GM08714 (cell line): ENCODE measurements at regions not wholly inside any gene's neighbourhood (a gene's known extent, or its start where the extent isn't known, plus 50 kb on each side); places are given as distances from the start of the nearest gene placed in this dataset.

Source experiments
- H3K4me3 ChIP-seq: fragments of 200-500 bp; sonication (Bioruptor generic); 2 replicates; pipeline ENCODE4 v1.5.1; 2014; ENCODE audit warnings: mild to moderate bottlenecking, low read length, inconsistent platforms
- ZNF274 ChIP-seq: IDR thresholded peaks from 2 replicates; pipeline ENCODE4 v1.6.1; 2012; ENCODE audit warnings: mild to moderate bottlenecking, low read depth, low read length

GRCh38 chr6:144737998-144738397 is 452.9 kb downstream of the UTRN start:
- no peak overlapping the region for H3K4me3 ChIP-seq

GRCh38 chr6:144739873-144740272 is 454.7 kb downstream of the UTRN start:
- H3K4me3 ChIP-seq: no peak overlapping the region
- TF ChIP-seq ZNF274: no peak

More at GRCh38 chr6:144737998-144738397, 452.9 kb downstream of the UTRN start:
- TF ChIP-seq ZNF274: no peak

- no peak overlapping the region for H3K4me3 ChIP-seq
- no peak for TF ChIP-seq ZNF274
Measured at GRCh38 chr6:144741659-144742058, 456.5 kb downstream of the UTRN start.

- no peak overlapping the region for H3K4me3 ChIP-seq
- no peak for TF ChIP-seq ZNF274
Measured at GRCh38 chr6:144742779-144743178, 457.6 kb downstream of the UTRN start.

- no peak overlapping the region for H3K4me3 ChIP-seq
- TF ChIP-seq ZNF274: no peak
Measured at GRCh38 chr6:144744720-144745119, 459.6 kb downstream of the UTRN start.

- no peak for TF ChIP-seq ZNF274
- H3K4me3 ChIP-seq: no peak overlapping the region
Measured at GRCh38 chr6:144745439-144745838, 460.3 kb downstream of the UTRN start.

GRCh38 chr6:144746902-144747469 is 461.9 kb downstream of the UTRN start:
- H3K4me3 ChIP-seq: no peak overlapping the region
- TF ChIP-seq ZNF274: no peak

- H3K4me3 ChIP-seq: no peak overlapping the region
- TF ChIP-seq ZNF274: no peak
Measured at GRCh38 chr6:144749263-144749662, 464.1 kb downstream of the UTRN start.

- no peak for TF ChIP-seq ZNF274
- peak overlapping the region; percentile 32; the same call in 1 of the 2 replicates for H3K4me3 ChIP-seq
Measured at GRCh38 chr6:144753023-144753705, 468.0 kb downstream of the UTRN start.

GRCh38 chr6:144756469-144756868 is 471.3 kb downstream of the UTRN start:
- no peak overlapping the region for H3K4me3 ChIP-seq
- no peak for TF ChIP-seq ZNF274

GRCh38 chr6:144757299-144757698 is 472.2 kb downstream of the UTRN start:
- TF ChIP-seq ZNF274: no peak
- no peak overlapping the region for H3K4me3 ChIP-seq

- H3K4me3 ChIP-seq: no peak overlapping the region
- TF ChIP-seq ZNF274: no peak
Measured at GRCh38 chr6:144757730-144758129, 472.6 kb downstream of the UTRN start.

GRCh38 chr6:144758602-144759001 is 473.5 kb downstream of the UTRN start:
- no peak for TF ChIP-seq ZNF274
- H3K4me3 ChIP-seq: no peak overlapping the region

GRCh38 chr6:144762469-144762868 is 477.3 kb downstream of the UTRN start:
- TF ChIP-seq ZNF274: no peak
- no peak overlapping the region for H3K4me3 ChIP-seq

- H3K4me3 ChIP-seq: no peak overlapping the region
- TF ChIP-seq ZNF274: no peak
Measured at GRCh38 chr6:144767051-144767450, 481.9 kb downstream of the UTRN start.

- no peak for TF ChIP-seq ZNF274
- H3K4me3 ChIP-seq: no peak overlapping the region
Measured at GRCh38 chr6:144768551-144769075, 483.5 kb downstream of the UTRN start.

GRCh38 chr6:144769142-144769541 is 484.0 kb downstream of the UTRN start:
- no peak for TF ChIP-seq ZNF274
- H3K4me3 ChIP-seq: no peak overlapping the region
